Activated naive CD8-positive, alpha-beta T cell treated with anti-CD3 and anti-CD28 coated beads, Interleukin-2, amount 50 U/mL, for 24 hours (primary cell): ENCODE measurements at regions not wholly inside any gene's neighbourhood (a gene's known extent, or its start where the extent isn't known, plus 50 kb on each side); places are given as distances from the start of the nearest gene placed in this dataset.

Experiments
- ATAC-seq: fragments of 150-1000 bp; cut with Tn5 transposase; one replicate; pipeline ENCODE4 v1.10.0; 2021
- DNase-seq: peaks from one replicate; pipeline ENCODE4 v3.0.0; 2021
- H3K27ac Mint-ChIP-seq: one replicate; pipeline ENCODE4 v1.8.0; 2021; ENCODE audit warnings: mild to moderate bottlenecking, mixed read lengths
- H3K27me3 Mint-ChIP-seq: one replicate; pipeline ENCODE4 v1.8.0; 2021; ENCODE audit warnings: mixed read lengths
- H3K36me3 Mint-ChIP-seq: one replicate; pipeline ENCODE4 v1.8.0; 2021; ENCODE audit warnings: low read depth, mixed read lengths
- H3K4me1 Mint-ChIP-seq: one replicate; pipeline ENCODE4 v1.8.0; 2021; ENCODE audit warnings: mixed read lengths
- H3K4me3 Mint-ChIP-seq: one replicate; pipeline ENCODE4 v1.8.0; 2021; ENCODE audit warnings: mild to moderate bottlenecking, moderate library complexity, mixed read lengths
- H3K9me3 Mint-ChIP-seq: one replicate; pipeline ENCODE4 v1.8.0; 2021; ENCODE audit warnings: mixed read lengths

DNA sequence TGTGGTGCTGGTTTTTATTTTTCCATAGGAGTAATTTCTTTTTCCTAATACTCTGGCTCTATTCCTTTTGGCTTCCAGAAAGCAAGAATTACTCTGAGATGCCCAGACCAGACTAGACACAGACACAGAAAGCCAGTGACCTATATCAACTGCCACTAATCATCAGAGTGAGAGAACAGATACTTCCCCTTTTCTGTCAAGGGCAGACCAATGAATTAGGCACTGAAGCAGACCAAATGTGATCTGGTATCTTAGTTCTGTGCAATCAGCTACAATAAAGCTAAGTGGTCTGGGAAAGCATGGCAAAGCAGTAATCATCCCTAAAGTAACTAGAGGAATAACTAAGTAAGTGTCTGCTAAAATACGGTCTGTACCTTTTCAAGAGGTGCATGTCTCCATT lies 239.1 kb downstream of the ELAVL2 start:
- DNase-seq (no peak), ATAC-seq (no peak)
- Mint-ChIP-seq H3K9me3 (peaks cover 6% of the 10 kb centered on the region), H3K27me3 (no peaks in the 10 kb centered on the region), H3K4me1 (peaks cover 9% of the 10 kb centered on the region), H3K36me3 (no peaks in the 10 kb centered on the region), H3K27ac (no peak overlapping the region), H3K4me3 (no peak overlapping the region)

DNA sequence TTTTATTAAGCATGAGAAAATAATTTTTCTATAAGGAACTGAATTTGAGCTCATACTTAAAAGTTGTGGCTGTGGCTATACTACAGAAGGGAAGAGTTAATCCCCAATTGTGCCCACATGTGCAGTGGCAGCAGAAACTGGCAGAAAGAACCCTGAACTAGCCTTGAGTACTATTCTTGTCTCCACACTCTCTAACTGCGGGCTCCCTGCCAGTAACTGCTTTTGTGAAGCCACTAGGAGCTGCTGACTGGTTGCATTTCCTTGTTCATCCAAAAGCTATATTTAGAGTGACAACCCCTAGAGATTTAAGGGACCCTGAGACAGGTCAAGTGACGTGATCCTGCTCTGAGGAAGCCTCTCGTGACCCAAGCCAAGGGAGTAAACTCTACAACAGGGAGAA lies 238.6 kb downstream of the ELAVL2 start:
- Mint-ChIP-seq H3K27ac (no peak overlapping the region), H3K36me3 (no peaks in the 10 kb centered on the region), H3K4me3 (no peak overlapping the region), H3K4me1 (peaks cover 9% of the 10 kb centered on the region), H3K27me3 (no peaks in the 10 kb centered on the region), H3K9me3 (peaks cover 6% of the 10 kb centered on the region)
- DNase-seq (no peak), ATAC-seq (no peak)

DNA sequence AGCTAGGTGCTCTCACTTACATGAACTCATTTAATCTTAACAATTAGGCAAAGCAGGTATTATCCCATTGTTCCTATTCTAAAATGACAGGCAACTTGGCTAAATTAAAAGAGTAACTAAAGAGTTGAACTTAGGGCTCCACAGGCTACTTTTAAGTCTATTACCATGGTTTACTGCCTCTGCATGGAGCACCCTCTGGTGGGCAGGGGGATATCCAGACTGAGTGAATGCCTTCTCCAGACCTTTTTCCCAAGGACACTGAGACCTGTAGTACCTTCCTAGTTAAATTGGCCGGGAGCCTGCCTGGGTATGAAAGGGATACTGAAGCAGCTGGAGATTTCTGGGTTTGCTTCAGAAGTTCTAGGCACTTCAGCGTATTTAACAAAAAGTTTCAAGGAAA lies 238.1 kb downstream of the ELAVL2 start:
- H3K27me3 Mint-ChIP-seq, result no peaks in the 10 kb centered on the region

DNA sequence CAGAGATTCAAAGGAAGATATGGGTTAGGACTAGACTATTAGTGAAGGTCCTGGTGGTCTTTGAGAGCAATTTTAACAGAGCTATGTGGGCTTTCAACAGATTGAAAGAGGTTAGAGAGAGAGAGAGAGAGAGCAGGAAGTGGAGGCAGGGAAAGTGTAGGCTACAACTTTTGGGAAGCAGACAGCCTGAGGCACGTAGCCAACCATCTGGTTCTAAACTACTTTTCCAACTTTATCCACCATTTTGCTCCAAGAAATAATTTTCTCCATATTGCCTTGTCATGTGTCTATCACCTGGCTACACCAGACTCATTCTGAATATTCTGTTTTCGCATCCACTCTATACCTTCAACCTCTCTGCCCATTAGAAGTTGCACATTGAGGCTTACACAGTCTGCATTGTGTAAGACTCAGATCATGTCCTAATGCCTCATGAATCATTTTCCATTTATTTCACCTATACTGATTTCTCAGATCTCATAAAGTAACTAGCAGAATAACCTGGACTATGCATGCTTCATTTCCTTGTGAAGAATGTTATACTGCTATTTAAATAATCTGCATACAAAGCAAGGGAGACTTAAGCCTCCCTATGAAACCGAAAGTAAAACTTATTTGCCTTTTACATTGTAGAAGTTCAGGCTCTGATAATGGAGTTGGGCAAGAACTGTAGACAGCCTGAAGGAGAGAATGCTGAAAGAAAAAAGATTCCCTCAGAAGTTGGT lies 235.6 kb downstream of the ELAVL2 start:
- Mint-ChIP-seq H3K9me3 (no peaks in the 10 kb centered on the region), H3K4me3 (no peak overlapping the region), H3K27me3 (no peaks in the 10 kb centered on the region), H3K27ac (no peak overlapping the region), H3K4me1 (peaks cover 9% of the 10 kb centered on the region), H3K36me3 (no peaks in the 10 kb centered on the region)
- DNase-seq (no peak), ATAC-seq (no peak)

More for the DNA sequence above, 238.1 kb downstream of the ELAVL2 start:
- Mint-ChIP-seq H3K36me3 (no peaks in the 10 kb centered on the region), H3K4me1 (peaks cover 9% of the 10 kb centered on the region), H3K9me3 (peaks cover 6% of the 10 kb centered on the region), H3K27ac (no peak overlapping the region), H3K4me3 (no peak overlapping the region)
- DNase-seq, result no peak
- no peak for ATAC-seq

DNA sequence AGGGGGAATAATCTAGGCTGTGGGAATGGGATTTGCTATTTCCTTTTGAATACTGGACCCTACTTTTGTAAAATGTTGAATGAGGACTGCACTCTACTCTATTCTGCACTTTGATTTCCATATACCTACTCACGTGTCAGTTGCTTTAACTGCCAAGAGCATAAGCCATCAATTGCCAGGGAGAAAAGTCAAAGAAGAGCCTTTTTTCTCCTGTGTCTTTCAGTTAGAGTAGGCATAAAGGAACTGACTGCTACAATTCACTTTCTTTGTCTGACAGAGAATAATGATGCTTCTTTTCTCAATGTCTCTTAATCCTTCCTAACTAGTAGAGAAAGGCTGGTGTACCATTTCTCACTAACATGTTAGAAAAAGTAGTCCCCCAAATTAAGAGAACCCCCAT lies 231.6 kb downstream of the ELAVL2 start:
- ATAC-seq (no peak), DNase-seq (no peak)
- Mint-ChIP-seq H3K9me3 (no peaks in the 10 kb centered on the region), H3K4me1 (peaks cover 9% of the 10 kb centered on the region), H3K27me3 (no peaks in the 10 kb centered on the region), H3K4me3 (no peak overlapping the region), H3K36me3 (no peaks in the 10 kb centered on the region), H3K27ac (no peak overlapping the region)

DNA sequence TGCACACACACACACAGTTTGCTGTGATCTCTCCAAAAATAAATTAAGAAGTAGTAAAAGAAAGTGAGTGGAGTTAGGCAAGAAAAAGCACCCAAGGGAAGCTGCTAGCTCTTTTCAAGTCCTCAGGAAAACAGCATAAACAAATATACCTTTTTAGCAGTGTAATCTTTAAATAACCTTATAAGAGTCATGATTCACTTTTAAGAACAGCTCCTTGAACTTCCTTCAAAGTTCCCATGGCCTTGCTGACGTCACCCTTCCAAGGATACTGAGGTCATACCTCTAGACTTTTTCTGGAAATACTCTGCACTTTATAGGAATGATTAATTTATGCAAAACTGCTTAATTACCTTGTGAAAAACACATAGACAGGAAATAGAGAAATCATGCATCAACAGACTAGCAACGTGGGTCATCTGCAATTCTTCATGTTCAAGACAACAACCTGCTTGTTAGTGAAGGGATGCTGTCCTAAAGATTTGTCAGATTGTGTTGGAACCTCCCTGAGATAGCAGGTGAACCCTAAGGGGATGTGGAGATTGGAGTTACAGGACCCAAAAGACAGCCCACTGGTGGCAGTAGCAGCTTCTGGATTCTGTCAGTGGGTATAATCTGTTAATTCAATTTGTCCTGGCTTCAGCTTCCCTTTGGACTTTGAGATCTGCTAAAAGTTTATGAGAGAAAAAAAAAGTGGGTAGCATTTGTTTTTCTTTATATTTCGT lies 229.0 kb downstream of the ELAVL2 start:
- Mint-ChIP-seq H3K9me3 (no peaks in the 10 kb centered on the region), H3K27ac (no peak overlapping the region), H3K4me3 (no peak overlapping the region), H3K27me3 (no peaks in the 10 kb centered on the region), H3K36me3 (no peaks in the 10 kb centered on the region), H3K4me1 (no peaks in the 10 kb centered on the region)
- ATAC-seq, result no peak
- DNase-seq, result no peak

DNA sequence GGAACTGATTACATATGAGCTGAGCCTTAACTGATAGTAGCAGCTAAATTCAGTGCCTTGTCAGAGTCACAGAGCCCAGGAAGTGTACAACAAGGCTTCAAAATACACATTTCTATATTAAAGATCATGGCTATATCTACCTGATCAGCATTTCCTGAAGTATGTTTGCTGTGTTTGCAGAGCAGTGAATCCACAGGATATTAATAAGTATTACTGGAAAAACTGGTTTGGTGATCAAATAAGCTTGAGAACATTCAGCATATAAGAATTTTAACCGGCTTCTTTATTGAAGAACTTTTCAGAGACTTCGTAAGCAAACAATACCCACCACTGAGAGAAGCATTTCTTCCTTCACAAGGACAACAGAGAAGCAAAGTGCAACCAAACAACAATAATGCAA lies 227.0 kb downstream of the ELAVL2 start:
- no peak for DNase-seq
- no peaks in the 10 kb centered on the region for H3K27me3 Mint-ChIP-seq
- H3K36me3 Mint-ChIP-seq, result no peaks in the 10 kb centered on the region
- H3K4me1 Mint-ChIP-seq, result no peaks in the 10 kb centered on the region
- H3K9me3 Mint-ChIP-seq, result peaks cover 4% of the 10 kb centered on the region
- no peak overlapping the region for H3K27ac Mint-ChIP-seq
- ATAC-seq, result no peak
- no peak overlapping the region for H3K4me3 Mint-ChIP-seq

DNA sequence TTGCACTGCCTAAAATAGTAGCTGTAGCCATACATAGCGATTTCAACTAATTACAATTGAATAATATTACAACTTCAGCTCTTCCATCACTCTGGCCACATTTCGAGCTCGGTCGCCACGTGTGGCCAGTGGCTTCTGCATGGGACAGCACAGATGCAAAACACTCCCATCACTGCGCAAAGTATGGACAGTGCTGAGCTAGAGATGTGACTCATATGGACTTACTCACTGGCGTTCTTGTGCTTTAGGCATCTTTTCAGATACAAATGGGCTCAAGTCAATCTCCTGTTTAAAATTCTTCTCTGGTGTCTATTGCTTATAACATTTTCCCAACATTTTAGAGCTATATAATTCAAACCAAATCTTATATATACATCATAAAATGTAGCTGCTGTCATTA lies 222.7 kb downstream of the ELAVL2 start:
- H3K27me3 Mint-ChIP-seq, result no peaks in the 10 kb centered on the region
- DNase-seq (no peak), ATAC-seq (no peak)
- H3K4me1 Mint-ChIP-seq, result no peaks in the 10 kb centered on the region
- H3K9me3 Mint-ChIP-seq, result peaks cover 4% of the 10 kb centered on the region
- H3K4me3 Mint-ChIP-seq, result no peak overlapping the region
- no peaks in the 10 kb centered on the region for H3K36me3 Mint-ChIP-seq
- H3K27ac Mint-ChIP-seq, result no peak overlapping the region

DNA sequence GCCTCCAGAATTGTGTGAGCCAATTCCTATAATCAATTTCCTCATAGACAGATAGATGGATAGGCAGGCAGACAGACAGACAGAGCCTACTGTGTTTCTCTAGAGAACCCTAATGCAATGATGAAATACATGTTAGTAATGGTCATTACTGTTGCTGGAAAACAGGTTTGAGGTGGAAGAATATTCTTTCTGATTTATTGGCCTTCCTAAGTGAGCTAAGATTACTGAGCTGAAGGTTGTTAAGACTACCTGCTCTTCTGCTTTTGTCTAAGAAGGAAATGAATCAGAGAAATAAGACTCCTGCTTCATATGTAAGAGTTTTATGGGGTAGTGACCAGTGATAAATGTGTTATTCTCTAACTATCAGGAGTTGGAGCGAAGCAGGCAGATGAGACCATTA lies 219.9 kb downstream of the ELAVL2 start:
- no peaks in the 10 kb centered on the region for H3K27me3 Mint-ChIP-seq
- H3K9me3 Mint-ChIP-seq, result peaks cover 4% of the 10 kb centered on the region
- H3K27ac Mint-ChIP-seq, result no peak overlapping the region
- ATAC-seq, result no peak
- no peak for DNase-seq
- no peak overlapping the region for H3K4me3 Mint-ChIP-seq
- H3K4me1 Mint-ChIP-seq, result no peaks in the 10 kb centered on the region
- no peaks in the 10 kb centered on the region for H3K36me3 Mint-ChIP-seq

DNA sequence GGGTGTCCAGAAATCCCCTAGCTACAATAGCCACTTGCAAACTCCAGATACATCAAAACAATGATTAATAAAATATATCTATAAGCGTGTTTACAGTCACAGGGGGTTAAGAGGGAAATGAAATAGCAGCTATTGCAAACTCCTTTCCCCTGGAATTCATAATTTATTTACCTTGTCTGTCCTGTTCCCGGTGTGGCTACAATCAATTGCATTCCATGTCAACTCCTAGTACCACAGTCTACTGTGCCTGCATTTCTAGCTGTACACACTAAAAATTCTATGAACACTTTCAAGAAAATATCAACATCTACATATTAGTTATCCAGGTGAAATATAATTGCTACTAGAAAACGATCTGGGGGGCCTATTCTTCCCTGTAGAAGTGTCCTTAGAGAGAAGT lies 217.6 kb downstream of the ELAVL2 start:
- Mint-ChIP-seq H3K36me3 (no peaks in the 10 kb centered on the region), H3K27ac (no peak overlapping the region), H3K4me1 (no peaks in the 10 kb centered on the region), H3K9me3 (peaks cover 4% of the 10 kb centered on the region), H3K27me3 (no peaks in the 10 kb centered on the region), H3K4me3 (no peak overlapping the region)
- ATAC-seq (no peak), DNase-seq (no peak)

DNA sequence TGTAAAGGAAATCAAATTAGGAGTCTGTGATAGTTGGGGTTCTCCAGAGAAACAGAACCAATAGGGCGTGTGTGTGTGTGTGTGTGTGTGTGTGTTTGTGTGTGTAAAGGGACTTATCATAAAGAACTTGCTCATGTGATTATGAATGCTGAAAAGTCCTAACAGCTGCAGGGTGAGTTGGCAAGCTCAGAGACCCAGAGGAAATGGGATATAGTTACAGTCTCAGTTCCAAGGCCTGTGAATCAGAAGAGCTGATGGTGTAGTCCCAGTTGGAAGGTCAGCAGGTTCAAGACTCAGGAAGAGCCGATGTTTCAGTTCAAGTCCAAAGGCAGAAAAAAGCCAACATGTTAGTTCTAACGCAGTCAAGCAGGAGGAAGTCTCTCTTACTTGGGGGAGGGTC lies 214.2 kb downstream of the ELAVL2 start:
- H3K9me3 Mint-ChIP-seq, result no peaks in the 10 kb centered on the region
- H3K4me1 Mint-ChIP-seq, result no peaks in the 10 kb centered on the region

DNA sequence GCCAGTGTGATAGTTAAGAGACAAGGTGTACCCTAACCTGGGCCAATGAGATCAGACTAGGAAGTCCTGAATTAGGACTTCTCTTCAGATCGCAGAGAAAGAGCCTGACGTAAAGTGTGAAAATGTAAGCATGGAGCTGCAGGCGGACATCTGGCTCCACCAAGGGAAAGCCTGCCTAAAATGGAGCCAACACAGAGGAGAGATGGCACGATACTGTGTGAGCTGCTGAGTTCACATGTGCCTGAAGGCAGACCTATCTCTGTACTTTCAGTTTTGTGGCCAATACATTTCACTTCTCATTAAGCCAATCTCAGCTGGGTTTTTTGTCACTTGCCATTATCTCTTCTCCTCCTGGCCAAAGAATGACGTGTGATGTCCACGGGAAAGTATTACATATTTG lies 210.5 kb downstream of the ELAVL2 start:
- Mint-ChIP-seq H3K4me3 (no peak overlapping the region), H3K4me1 (no peaks in the 10 kb centered on the region), H3K27ac (no peak overlapping the region), H3K36me3 (no peaks in the 10 kb centered on the region), H3K9me3 (no peaks in the 10 kb centered on the region), H3K27me3 (no peaks in the 10 kb centered on the region)
- no peak for ATAC-seq
- DNase-seq, result no peak

More for the DNA sequence above, 214.2 kb downstream of the ELAVL2 start:
- Mint-ChIP-seq H3K27ac (no peak overlapping the region), H3K27me3 (no peaks in the 10 kb centered on the region), H3K36me3 (no peaks in the 10 kb centered on the region), H3K4me3 (no peak overlapping the region)
- DNase-seq (no peak), ATAC-seq (no peak)

DNA sequence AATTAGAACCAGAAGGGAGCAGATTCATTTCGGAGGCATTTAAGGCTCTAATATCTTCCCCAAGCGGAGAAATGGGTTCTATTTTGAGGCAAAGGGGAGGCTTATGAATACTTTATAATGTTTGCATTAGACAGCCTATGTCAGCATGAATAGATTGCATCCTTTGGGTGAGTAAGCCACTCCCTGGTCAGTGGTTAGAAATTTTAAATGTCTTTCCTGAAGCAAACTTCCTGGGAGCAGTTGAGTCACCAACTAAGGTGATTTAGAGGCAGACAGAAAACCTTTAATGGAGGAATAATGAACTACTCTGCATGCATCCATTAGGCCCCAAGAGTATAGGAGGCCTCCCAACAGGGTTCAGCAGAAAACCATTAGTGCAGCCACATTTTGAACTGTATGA lies 204.9 kb downstream of the ELAVL2 start:
- H3K27me3 Mint-ChIP-seq, result no peaks in the 10 kb centered on the region
- H3K9me3 Mint-ChIP-seq, result peaks cover 6% of the 10 kb centered on the region
- no peak overlapping the region for H3K4me3 Mint-ChIP-seq
- no peak overlapping the region for H3K27ac Mint-ChIP-seq
- ATAC-seq (no peak), DNase-seq (no peak)
- H3K36me3 Mint-ChIP-seq, result no peaks in the 10 kb centered on the region
- no peaks in the 10 kb centered on the region for H3K4me1 Mint-ChIP-seq

DNA sequence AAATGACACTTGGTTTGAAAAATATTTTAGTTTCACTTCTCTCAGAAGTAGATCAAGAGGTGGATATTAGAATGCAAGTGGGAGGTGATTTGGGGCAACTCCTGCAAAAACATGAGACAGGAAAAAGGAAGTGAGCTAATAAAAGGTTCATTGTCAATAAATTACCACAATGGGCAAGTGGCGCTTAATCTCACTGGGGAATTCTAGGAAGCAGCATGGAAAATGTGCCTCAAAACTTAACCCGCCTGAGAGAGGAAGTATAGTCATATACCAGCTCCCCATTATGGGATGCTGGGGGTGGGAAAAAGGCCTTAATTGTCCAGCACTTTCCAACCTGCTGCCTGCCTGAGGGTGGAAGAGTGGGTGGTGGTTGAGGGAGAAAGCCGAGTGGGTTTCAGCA lies 204.1 kb downstream of the ELAVL2 start:
- Mint-ChIP-seq H3K4me3 (no peak overlapping the region), H3K27me3 (no peaks in the 10 kb centered on the region), H3K9me3 (peaks cover 6% of the 10 kb centered on the region), H3K4me1 (no peaks in the 10 kb centered on the region), H3K36me3 (no peaks in the 10 kb centered on the region), H3K27ac (no peak overlapping the region)
- ATAC-seq (no peak), DNase-seq (no peak)

DNA sequence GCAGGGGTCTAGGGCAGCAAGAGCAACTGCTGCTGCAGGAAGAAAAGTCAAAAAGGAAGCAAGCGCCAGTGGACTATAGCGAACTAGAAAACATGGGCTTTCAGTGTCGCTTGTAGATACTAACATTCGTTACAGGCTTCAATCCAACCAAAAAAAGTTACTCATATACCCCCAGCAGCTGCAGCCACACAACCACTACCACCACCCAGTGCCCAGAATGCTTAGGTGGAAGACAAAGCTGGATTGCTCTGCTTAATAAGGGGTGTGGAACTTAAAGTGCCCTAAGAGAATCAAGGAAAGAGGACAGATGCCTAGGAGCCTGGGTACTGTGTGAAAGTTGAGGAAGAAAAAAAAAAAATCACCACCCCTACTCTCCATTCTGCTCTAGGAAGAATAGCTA lies 203.6 kb downstream of the ELAVL2 start:
- peaks cover 6% of the 10 kb centered on the region for H3K9me3 Mint-ChIP-seq
- H3K4me3 Mint-ChIP-seq, result no peak overlapping the region
- no peaks in the 10 kb centered on the region for H3K36me3 Mint-ChIP-seq
- no peak overlapping the region for H3K27ac Mint-ChIP-seq
- DNase-seq (no peak), ATAC-seq (no peak)
- no peaks in the 10 kb centered on the region for H3K27me3 Mint-ChIP-seq
- H3K4me1 Mint-ChIP-seq, result no peaks in the 10 kb centered on the region
